ENCODE measurements at regions not wholly inside any gene's neighbourhood (a gene's known extent, or its start where the extent isn't known, plus 50 kb on each side); places are given as distances from the start of the nearest gene placed in this dataset.

- Histone ChIP-seq H3K9me3 (ENCODE audit: control insufficient read depth, low read length) (no peaks in the 10 kb centered on the region), H3K9ac (ENCODE audit: low read length) (no peak overlapping the region), H3K36me3 (ENCODE audit: control insufficient read depth, insufficient read depth, low read length, severe bottlenecking) (no peaks in the 10 kb centered on the region), H3K27me3 (replicated peaks; ENCODE audit: control insufficient read depth, insufficient read depth, low read length) (no peaks in the 10 kb centered on the region), H3K4me3 (ENCODE audit: low read length) (no peak overlapping the region), H3K4me1 (ENCODE audit: control insufficient read depth, insufficient read depth, low read length) (no peaks in the 10 kb centered on the region)
- no peak for DNase-seq (ENCODE audit: low read depth)
These were observed 467.7 kb upstream of the ZFHX3 start for GRCh38 chr16:73515616-73516015.

GRCh38 chr16:73510852-73511251 is 462.9 kb upstream of the ZFHX3 start:
- no peak for DNase-seq (ENCODE audit: low read depth)
- H3K9ac ChIP-seq (ENCODE audit: low read length), result no peak overlapping the region
- H3K36me3 ChIP-seq (ENCODE audit: control insufficient read depth, insufficient read depth, low read length, severe bottlenecking), result no peaks in the 10 kb centered on the region
- H3K9me3 ChIP-seq (ENCODE audit: control insufficient read depth, low read length), result no peaks in the 10 kb centered on the region
- no peak overlapping the region for H3K4me3 ChIP-seq (ENCODE audit: low read length)
- no peaks in the 10 kb centered on the region for H3K4me1 ChIP-seq (ENCODE audit: control insufficient read depth, insufficient read depth, low read length)
- no peaks in the 10 kb centered on the region for H3K27me3 ChIP-seq (replicated peaks; ENCODE audit: control insufficient read depth, insufficient read depth, low read length)

- Histone ChIP-seq H3K4me1 (ENCODE audit: control insufficient read depth, insufficient read depth, low read length) (no peaks in the 10 kb centered on the region), H3K9ac (ENCODE audit: low read length) (no peak overlapping the region), H3K4me3 (ENCODE audit: low read length) (no peak overlapping the region), H3K9me3 (ENCODE audit: control insufficient read depth, low read length) (no peaks in the 10 kb centered on the region), H3K36me3 (ENCODE audit: control insufficient read depth, insufficient read depth, low read length, severe bottlenecking) (no peaks in the 10 kb centered on the region), H3K27me3 (replicated peaks; ENCODE audit: control insufficient read depth, insufficient read depth, low read length) (no peaks in the 10 kb centered on the region)
- no peak for DNase-seq (ENCODE audit: low read depth)
These were observed 458.7 kb upstream of the ZFHX3 start for GRCh38 chr16:73506568-73507056.

GRCh38 chr16:73505577-73505976 is 457.6 kb upstream of the ZFHX3 start:
- DNase-seq (ENCODE audit: low read depth), result no peak
- Histone ChIP-seq H3K9me3 (ENCODE audit: control insufficient read depth, low read length) (no peaks in the 10 kb centered on the region), H3K4me3 (ENCODE audit: low read length) (no peak overlapping the region)

GRCh38 chr16:73504591-73505575 is 457.0 kb upstream of the ZFHX3 start:
- H3K27me3 ChIP-seq (replicated peaks; ENCODE audit: control insufficient read depth, insufficient read depth, low read length), result no peaks in the 10 kb centered on the region
- H3K36me3 ChIP-seq (ENCODE audit: control insufficient read depth, insufficient read depth, low read length, severe bottlenecking), result no peaks in the 10 kb centered on the region
- no peaks in the 10 kb centered on the region for H3K4me1 ChIP-seq (ENCODE audit: control insufficient read depth, insufficient read depth, low read length)
- no peak overlapping the region for H3K4me3 ChIP-seq (ENCODE audit: low read length)
- no peaks in the 10 kb centered on the region for H3K9me3 ChIP-seq (ENCODE audit: control insufficient read depth, low read length)
- no peak for DNase-seq (ENCODE audit: low read depth)
- no peak overlapping the region for H3K9ac ChIP-seq (ENCODE audit: low read length)

More at GRCh38 chr16:73505577-73505976, 457.6 kb upstream of the ZFHX3 start:
- Histone ChIP-seq H3K27me3 (replicated peaks; ENCODE audit: control insufficient read depth, insufficient read depth, low read length) (no peaks in the 10 kb centered on the region), H3K9ac (ENCODE audit: low read length) (no peak overlapping the region), H3K4me1 (ENCODE audit: control insufficient read depth, insufficient read depth, low read length) (no peaks in the 10 kb centered on the region), H3K36me3 (ENCODE audit: control insufficient read depth, insufficient read depth, low read length, severe bottlenecking) (no peaks in the 10 kb centered on the region)

GRCh38 chr16:73503093-73503492 is 455.2 kb upstream of the ZFHX3 start:
- no peak overlapping the region for H3K4me3 ChIP-seq (ENCODE audit: low read length)

GRCh38 chr16:73499276-73499675 is 451.3 kb upstream of the ZFHX3 start:
- DNase-seq (ENCODE audit: low read depth), result no peak
- no peaks in the 10 kb centered on the region for H3K9me3 ChIP-seq (ENCODE audit: control insufficient read depth, low read length)
- no peaks in the 10 kb centered on the region for H3K4me1 ChIP-seq (ENCODE audit: control insufficient read depth, insufficient read depth, low read length)
- H3K36me3 ChIP-seq (ENCODE audit: control insufficient read depth, insufficient read depth, low read length, severe bottlenecking), result no peaks in the 10 kb centered on the region
- peaks cover 4% of the 10 kb centered on the region for H3K27me3 ChIP-seq (replicated peaks; ENCODE audit: control insufficient read depth, insufficient read depth, low read length)
- no peak overlapping the region for H3K9ac ChIP-seq (ENCODE audit: low read length)
- no peak overlapping the region for H3K4me3 ChIP-seq (ENCODE audit: low read length)

More at GRCh38 chr16:73503093-73503492, 455.2 kb upstream of the ZFHX3 start:
- H3K9ac ChIP-seq (ENCODE audit: low read length), result no peak overlapping the region
- no peak for DNase-seq (ENCODE audit: low read depth)
- no peaks in the 10 kb centered on the region for H3K9me3 ChIP-seq (ENCODE audit: control insufficient read depth, low read length)
- H3K27me3 ChIP-seq (replicated peaks; ENCODE audit: control insufficient read depth, insufficient read depth, low read length), result no peaks in the 10 kb centered on the region
- no peaks in the 10 kb centered on the region for H3K4me1 ChIP-seq (ENCODE audit: control insufficient read depth, insufficient read depth, low read length)
- H3K36me3 ChIP-seq (ENCODE audit: control insufficient read depth, insufficient read depth, low read length, severe bottlenecking), result no peaks in the 10 kb centered on the region

- no peaks in the 10 kb centered on the region for H3K9me3 ChIP-seq (ENCODE audit: control insufficient read depth, low read length)
- no peaks in the 10 kb centered on the region for H3K4me1 ChIP-seq (ENCODE audit: control insufficient read depth, insufficient read depth, low read length)
- no peak overlapping the region for H3K9ac ChIP-seq (ENCODE audit: low read length)
- no peaks in the 10 kb centered on the region for H3K27me3 ChIP-seq (replicated peaks; ENCODE audit: control insufficient read depth, insufficient read depth, low read length)
- H3K36me3 ChIP-seq (ENCODE audit: control insufficient read depth, insufficient read depth, low read length, severe bottlenecking), result no peaks in the 10 kb centered on the region
- no peak for DNase-seq (ENCODE audit: low read depth)
- no peak overlapping the region for H3K4me3 ChIP-seq (ENCODE audit: low read length)
These were observed 438.0 kb upstream of the ZFHX3 start for GRCh38 chr16:73485880-73486279.

- Histone ChIP-seq H3K36me3 (ENCODE audit: control insufficient read depth, insufficient read depth, low read length, severe bottlenecking) (no peaks in the 10 kb centered on the region), H3K4me3 (ENCODE audit: low read length) (no peak overlapping the region), H3K9me3 (ENCODE audit: control insufficient read depth, low read length) (no peaks in the 10 kb centered on the region), H3K9ac (ENCODE audit: low read length) (no peak overlapping the region), H3K27me3 (replicated peaks; ENCODE audit: control insufficient read depth, insufficient read depth, low read length) (no peaks in the 10 kb centered on the region), H3K4me1 (ENCODE audit: control insufficient read depth, insufficient read depth, low read length) (no peaks in the 10 kb centered on the region)
- no peak for DNase-seq (ENCODE audit: low read depth)
These were observed 436.2 kb upstream of the ZFHX3 start for GRCh38 chr16:73483934-73484711.

- Histone ChIP-seq H3K9ac (ENCODE audit: low read length) (no peak overlapping the region), H3K9me3 (ENCODE audit: control insufficient read depth, low read length) (no peaks in the 10 kb centered on the region), H3K4me1 (ENCODE audit: control insufficient read depth, insufficient read depth, low read length) (no peaks in the 10 kb centered on the region), H3K4me3 (ENCODE audit: low read length) (no peak overlapping the region), H3K36me3 (ENCODE audit: control insufficient read depth, insufficient read depth, low read length, severe bottlenecking) (no peaks in the 10 kb centered on the region), H3K27me3 (replicated peaks; ENCODE audit: control insufficient read depth, insufficient read depth, low read length) (no peaks in the 10 kb centered on the region)
- no peak for DNase-seq (ENCODE audit: low read depth)
These were observed 435.3 kb upstream of the ZFHX3 start for GRCh38 chr16:73483076-73483791.

- no peak overlapping the region for H3K9ac ChIP-seq (ENCODE audit: low read length)
- no peaks in the 10 kb centered on the region for H3K9me3 ChIP-seq (ENCODE audit: control insufficient read depth, low read length)
- H3K4me3 ChIP-seq (ENCODE audit: low read length), result no peak overlapping the region
- H3K36me3 ChIP-seq (ENCODE audit: control insufficient read depth, insufficient read depth, low read length, severe bottlenecking), result no peaks in the 10 kb centered on the region
- H3K27me3 ChIP-seq (replicated peaks; ENCODE audit: control insufficient read depth, insufficient read depth, low read length), result no peaks in the 10 kb centered on the region
- H3K4me1 ChIP-seq (ENCODE audit: control insufficient read depth, insufficient read depth, low read length), result no peaks in the 10 kb centered on the region
- no peak for DNase-seq (ENCODE audit: low read depth)
These were observed 434.4 kb upstream of the ZFHX3 start for GRCh38 chr16:73482310-73482709.

Data from adipocyte (in vitro differentiated cells).